ENCODE measurements at regions not wholly inside any gene's neighbourhood (a gene's known extent, or its start where the extent isn't known, plus 50 kb on each side); places are given as distances from the start of the nearest gene placed in this dataset.

DNA sequence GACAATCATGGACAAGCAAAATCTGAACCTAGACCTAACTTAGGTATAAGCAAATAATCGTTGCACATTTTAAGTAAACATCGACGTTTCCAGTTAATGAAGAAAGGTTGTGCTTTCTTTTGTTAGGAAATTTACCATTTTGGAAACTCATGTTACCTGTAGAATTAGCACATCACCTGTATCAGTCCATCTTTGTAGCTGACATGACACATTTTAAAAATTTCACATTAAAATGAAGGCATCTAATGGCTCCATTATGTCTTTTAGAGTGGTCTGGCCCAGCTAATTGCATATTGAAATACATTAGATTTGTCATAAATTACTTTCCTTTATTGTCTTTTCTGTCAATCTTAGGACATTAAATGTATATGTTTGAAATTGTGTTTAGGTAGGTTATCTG, 119.0 kb upstream of the MGAT5 start:
- no peak for DNase-seq
- H3K9me3 Mint-ChIP-seq (ENCODE audit: unreplicated experiment): no peaks in the 10 kb centered on the region
- no peak overlapping the region for H3K4me3 Mint-ChIP-seq (ENCODE audit: unreplicated experiment)
- H3K4me1 Mint-ChIP-seq (ENCODE audit: low read depth, unreplicated experiment): peaks cover 4% of the 10 kb centered on the region
- no peaks in the 10 kb centered on the region for H3K36me3 Mint-ChIP-seq (ENCODE audit: unreplicated experiment)
- TF ChIP-seq, protein P1, sequence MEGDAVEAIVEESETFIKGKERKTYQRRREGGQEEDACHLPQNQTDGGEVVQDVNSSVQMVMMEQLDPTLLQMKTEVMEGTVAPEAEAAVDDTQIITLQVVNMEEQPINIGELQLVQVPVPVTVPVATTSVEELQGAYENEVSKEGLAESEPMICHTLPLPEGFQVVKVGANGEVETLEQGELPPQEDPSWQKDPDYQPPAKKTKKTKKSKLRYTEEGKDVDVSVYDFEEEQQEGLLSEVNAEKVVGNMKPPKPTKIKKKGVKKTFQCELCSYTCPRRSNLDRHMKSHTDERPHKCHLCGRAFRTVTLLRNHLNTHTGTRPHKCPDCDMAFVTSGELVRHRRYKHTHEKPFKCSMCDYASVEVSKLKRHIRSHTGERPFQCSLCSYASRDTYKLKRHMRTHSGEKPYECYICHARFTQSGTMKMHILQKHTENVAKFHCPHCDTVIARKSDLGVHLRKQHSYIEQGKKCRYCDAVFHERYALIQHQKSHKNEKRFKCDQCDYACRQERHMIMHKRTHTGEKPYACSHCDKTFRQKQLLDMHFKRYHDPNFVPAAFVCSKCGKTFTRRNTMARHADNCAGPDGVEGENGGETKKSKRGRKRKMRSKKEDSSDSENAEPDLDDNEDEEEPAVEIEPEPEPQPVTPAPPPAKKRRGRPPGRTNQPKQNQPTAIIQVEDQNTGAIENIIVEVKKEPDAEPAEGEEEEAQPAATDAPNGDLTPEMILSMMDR (IDR thresholded peaks at IDR 0.05; ENCODE audit: partially characterized antibody, unreplicated experiment): no peak
- no peaks in the 10 kb centered on the region for H3K27me3 Mint-ChIP-seq (ENCODE audit: unreplicated experiment)
- no peak overlapping the region for H3K27ac Mint-ChIP-seq (ENCODE audit: unreplicated experiment)

DNA sequence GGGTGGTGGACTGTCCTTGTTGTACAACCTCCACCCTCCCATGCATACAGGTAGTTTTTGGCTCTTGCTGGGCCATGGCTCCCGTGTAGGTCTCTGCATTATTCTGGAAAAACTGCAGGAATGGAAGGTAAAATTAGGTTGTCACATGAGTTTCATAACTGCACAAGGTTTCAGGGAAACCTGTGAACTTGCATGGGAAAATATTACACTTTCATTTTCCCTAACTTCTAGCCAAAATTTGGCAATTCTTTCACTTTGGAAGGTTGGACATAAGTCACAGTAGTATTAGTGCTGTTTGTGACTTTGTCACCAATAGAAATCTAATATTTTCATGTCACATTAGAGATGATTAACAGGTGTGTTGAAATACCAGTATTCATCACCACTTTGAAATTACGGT, 118.1 kb upstream of the MGAT5 start:
- H3K27me3 Mint-ChIP-seq (ENCODE audit: unreplicated experiment): no peaks in the 10 kb centered on the region
- no peaks in the 10 kb centered on the region for H3K9me3 Mint-ChIP-seq (ENCODE audit: unreplicated experiment)
- peaks cover 8% of the 10 kb centered on the region for H3K4me1 Mint-ChIP-seq (ENCODE audit: low read depth, unreplicated experiment)

DNA sequence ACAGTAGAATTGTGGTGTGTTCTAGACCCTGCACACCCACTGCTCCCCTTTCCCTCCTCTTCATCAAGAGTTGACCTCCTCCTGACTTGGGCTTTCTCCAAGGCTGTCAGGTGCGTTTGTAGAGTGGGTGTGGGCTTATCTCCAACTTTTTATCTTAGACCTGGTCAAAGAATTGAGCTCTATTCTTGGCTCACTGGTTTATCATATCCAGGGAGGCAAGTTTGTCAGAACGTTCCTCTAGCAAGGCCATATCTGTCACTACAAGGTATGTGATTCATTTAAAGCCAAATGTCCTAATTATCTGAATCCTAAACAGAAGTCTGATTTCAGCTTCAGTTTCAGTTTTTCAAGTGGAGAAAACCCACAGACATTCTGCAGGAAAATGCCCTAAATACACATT, 117.1 kb upstream of the MGAT5 start:
- Mint-ChIP-seq H3K4me3 (ENCODE audit: unreplicated experiment) (no peak overlapping the region), H3K36me3 (ENCODE audit: unreplicated experiment) (no peaks in the 10 kb centered on the region), H3K4me1 (ENCODE audit: low read depth, unreplicated experiment) (peaks cover 12% of the 10 kb centered on the region), H3K27ac (ENCODE audit: unreplicated experiment) (no peak overlapping the region), H3K27me3 (ENCODE audit: unreplicated experiment) (no peaks in the 10 kb centered on the region), H3K9me3 (ENCODE audit: unreplicated experiment) (peaks cover 1% of the 10 kb centered on the region)
- no peak for DNase-seq
- TF ChIP-seq, protein P1 (IDR thresholded peaks at IDR 0.05; ENCODE audit: partially characterized antibody, unreplicated experiment): no peak

More for the DNA sequence above, 118.1 kb upstream of the MGAT5 start:
- Mint-ChIP-seq H3K4me3 (ENCODE audit: unreplicated experiment) (no peak overlapping the region), H3K27ac (ENCODE audit: unreplicated experiment) (no peak overlapping the region), H3K36me3 (ENCODE audit: unreplicated experiment) (no peaks in the 10 kb centered on the region)
- no peak for DNase-seq
- TF ChIP-seq, protein P1 (IDR thresholded peaks at IDR 0.05; ENCODE audit: partially characterized antibody, unreplicated experiment): no peak

DNA sequence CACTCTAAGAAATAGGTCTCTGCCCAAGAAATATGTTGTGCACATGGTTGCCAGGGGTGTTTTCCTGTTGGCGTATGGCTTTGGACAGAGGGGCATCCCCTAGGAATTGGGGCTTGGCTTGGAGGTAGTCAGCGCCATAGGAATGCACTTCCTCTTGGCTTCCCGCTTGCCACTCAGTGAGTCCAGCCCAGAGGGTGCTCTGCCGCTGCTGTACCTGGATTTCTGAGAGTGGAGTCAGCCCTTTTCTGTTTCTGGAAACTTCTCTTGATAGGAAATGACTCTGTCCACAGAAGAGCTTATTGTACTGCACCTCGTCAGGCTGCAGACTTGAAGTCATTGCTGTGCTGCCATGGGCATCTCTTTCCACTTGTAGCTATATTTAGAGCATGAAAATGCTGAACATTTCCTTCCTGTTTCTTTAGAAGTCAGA, 116.7 kb upstream of the MGAT5 start:
- DNase-seq: no peak
- Mint-ChIP-seq H3K9me3 (ENCODE audit: unreplicated experiment) (peaks cover 2% of the 10 kb centered on the region), H3K36me3 (ENCODE audit: unreplicated experiment) (no peaks in the 10 kb centered on the region), H3K4me1 (ENCODE audit: low read depth, unreplicated experiment) (peaks cover 14% of the 10 kb centered on the region), H3K27me3 (ENCODE audit: unreplicated experiment) (no peaks in the 10 kb centered on the region), H3K4me3 (ENCODE audit: unreplicated experiment) (no peak overlapping the region), H3K27ac (ENCODE audit: unreplicated experiment) (no peak overlapping the region)
- TF ChIP-seq, protein P1 (IDR thresholded peaks at IDR 0.05; ENCODE audit: partially characterized antibody, unreplicated experiment): no peak

DNA sequence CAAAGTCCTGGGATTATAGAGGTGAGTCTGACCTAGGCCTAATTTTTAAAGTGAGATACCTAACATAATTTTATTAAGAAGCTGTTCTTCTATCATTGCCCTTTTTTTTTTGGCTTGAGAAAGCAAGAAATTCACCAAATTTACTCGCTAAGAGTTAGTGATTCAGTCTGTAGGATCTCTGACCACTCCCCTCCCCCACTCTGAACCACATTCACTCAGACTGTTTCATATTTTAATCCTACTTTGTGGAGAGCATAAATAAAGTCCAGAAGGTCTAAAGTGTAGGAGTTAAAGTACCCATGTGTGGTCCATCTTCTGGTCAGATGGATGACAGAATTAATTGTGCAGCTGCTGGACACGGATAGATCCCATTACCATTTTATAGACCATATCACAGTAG, 115.8 kb upstream of the MGAT5 start:
- Mint-ChIP-seq H3K4me1 (ENCODE audit: low read depth, unreplicated experiment) (peaks cover 14% of the 10 kb centered on the region), H3K27ac (ENCODE audit: unreplicated experiment) (no peak overlapping the region), H3K9me3 (ENCODE audit: unreplicated experiment) (peaks cover 2% of the 10 kb centered on the region), H3K27me3 (ENCODE audit: unreplicated experiment) (no peaks in the 10 kb centered on the region), H3K36me3 (ENCODE audit: unreplicated experiment) (no peaks in the 10 kb centered on the region), H3K4me3 (ENCODE audit: unreplicated experiment) (no peak overlapping the region)
- TF ChIP-seq, protein P1 (IDR thresholded peaks at IDR 0.05; ENCODE audit: partially characterized antibody, unreplicated experiment): no peak
- no peak for DNase-seq

All from glutamatergic neuron (in vitro differentiated cells).